ENCODE measurements at regions not wholly inside any gene's neighbourhood (a gene's known extent, or its start where the extent isn't known, plus 50 kb on each side); places are given as distances from the start of the nearest gene placed in this dataset.

DNA sequence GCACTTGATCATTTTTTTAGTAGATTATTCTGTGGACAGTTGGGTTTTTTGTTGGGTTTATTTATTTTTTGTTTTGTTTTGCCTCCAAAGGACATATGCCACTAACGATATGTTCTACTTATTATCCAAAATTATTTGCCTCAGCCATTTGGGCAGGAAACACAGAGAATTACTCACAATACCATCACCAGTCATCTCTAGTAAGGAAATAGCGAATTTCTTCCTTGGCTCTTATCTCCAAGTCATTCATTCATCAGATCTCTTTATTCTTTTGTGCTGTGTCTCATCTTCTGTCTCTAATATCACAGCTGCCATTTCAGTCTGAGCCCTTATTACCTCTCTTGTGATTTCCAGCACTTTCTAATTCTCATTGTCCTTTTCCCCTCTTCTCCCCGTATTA lies 130.4 kb upstream of the SMLR1 start:
- Mint-ChIP-seq H3K27me3 (ENCODE audit: low read depth) (peaks cover 4% of the 10 kb centered on the region), H3K36me3 (no peaks in the 10 kb centered on the region), H3K4me1 (no peaks in the 10 kb centered on the region), H3K4me3 (no peak overlapping the region), H3K27ac (no peak overlapping the region), H3K9me3 (peaks cover 3% of the 10 kb centered on the region)
- TF ChIP-seq, protein P1, sequence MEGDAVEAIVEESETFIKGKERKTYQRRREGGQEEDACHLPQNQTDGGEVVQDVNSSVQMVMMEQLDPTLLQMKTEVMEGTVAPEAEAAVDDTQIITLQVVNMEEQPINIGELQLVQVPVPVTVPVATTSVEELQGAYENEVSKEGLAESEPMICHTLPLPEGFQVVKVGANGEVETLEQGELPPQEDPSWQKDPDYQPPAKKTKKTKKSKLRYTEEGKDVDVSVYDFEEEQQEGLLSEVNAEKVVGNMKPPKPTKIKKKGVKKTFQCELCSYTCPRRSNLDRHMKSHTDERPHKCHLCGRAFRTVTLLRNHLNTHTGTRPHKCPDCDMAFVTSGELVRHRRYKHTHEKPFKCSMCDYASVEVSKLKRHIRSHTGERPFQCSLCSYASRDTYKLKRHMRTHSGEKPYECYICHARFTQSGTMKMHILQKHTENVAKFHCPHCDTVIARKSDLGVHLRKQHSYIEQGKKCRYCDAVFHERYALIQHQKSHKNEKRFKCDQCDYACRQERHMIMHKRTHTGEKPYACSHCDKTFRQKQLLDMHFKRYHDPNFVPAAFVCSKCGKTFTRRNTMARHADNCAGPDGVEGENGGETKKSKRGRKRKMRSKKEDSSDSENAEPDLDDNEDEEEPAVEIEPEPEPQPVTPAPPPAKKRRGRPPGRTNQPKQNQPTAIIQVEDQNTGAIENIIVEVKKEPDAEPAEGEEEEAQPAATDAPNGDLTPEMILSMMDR (IDR thresholded peaks at IDR 0.05; ENCODE audit: unreplicated experiment): no peak
- no peak for DNase-seq (ENCODE audit: low spot score in 2 of 2, unreplicated experiment in 2 of 2)

DNA sequence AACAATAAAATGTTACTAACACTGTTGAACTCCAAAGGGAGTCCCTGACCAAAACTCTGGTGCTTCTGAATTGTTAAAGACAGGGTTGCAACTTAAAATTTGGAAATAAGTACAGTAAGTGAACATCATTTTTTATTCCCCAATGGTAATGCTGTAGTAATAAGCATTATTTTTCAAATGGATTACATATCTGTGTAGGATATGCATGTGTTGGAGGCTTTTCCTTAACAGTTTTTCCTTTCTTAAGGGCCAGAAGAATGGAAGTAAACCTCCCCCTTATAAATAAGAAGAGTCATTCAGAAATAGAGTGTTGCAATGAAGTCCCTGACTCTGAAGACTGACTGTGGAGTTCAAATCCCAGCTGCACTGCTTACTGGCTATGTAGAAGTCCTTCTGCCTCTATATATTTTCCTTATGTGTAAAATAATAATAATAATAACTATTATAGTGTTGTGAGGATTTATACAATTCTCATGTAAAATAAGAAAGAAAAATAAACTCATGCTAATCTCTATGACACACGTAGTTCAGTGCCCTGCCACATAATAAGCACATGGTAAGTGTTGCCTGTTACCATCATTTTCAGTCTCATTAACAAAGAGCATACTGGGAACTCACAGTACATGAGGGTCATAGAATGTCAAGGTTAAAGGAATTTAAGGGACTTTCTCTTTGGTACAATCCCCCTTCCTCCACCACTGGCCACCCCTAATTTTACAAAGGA lies 129.8 kb upstream of the SMLR1 start:
- H3K27me3 Mint-ChIP-seq (ENCODE audit: low read depth): peaks cover 4% of the 10 kb centered on the region
- no peak for DNase-seq (ENCODE audit: low spot score in 2 of 2, unreplicated experiment in 2 of 2)

DNA sequence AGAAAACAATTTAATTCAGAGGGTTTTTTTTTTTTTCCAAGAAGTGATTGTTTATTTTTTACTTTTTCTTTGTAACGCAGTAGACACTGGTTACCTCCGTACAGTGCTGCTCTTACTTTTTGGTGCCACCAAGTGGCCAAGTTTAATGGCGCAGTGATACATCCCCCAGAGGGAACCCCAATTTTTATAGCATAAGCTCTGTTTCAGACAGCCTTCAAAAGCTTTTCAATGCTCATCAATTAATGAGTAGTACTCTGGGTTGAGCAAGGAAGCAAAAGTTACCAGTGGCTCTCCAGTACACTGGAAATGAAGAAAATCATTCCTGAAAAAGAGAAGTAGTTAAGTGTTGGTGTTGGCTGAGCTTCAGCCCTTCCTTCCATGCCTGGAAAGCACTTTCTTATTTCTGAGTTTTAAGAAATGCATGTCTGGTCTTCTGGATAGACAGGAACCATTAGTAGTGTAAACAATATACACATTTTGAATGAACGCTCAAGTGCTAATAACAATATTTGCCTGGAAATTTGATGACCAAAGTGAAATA lies 129.1 kb upstream of the SMLR1 start:
- H3K27ac Mint-ChIP-seq: no peak overlapping the region
- H3K4me1 Mint-ChIP-seq: no peaks in the 10 kb centered on the region
- H3K27me3 Mint-ChIP-seq (ENCODE audit: low read depth): peaks cover 4% of the 10 kb centered on the region
- H3K4me3 Mint-ChIP-seq: no peak overlapping the region
- H3K36me3 Mint-ChIP-seq: peaks cover 1% of the 10 kb centered on the region
- peak in 1 of 2 experiments; percentile 39 for DNase-seq (ENCODE audit: low spot score in 2 of 2, unreplicated experiment in 2 of 2)
- H3K9me3 Mint-ChIP-seq: peaks cover 8% of the 10 kb centered on the region
- TF ChIP-seq, protein P1 (IDR thresholded peaks at IDR 0.05; ENCODE audit: unreplicated experiment): peak; percentile 61

More for the DNA sequence above, 129.8 kb upstream of the SMLR1 start:
- Mint-ChIP-seq H3K27ac (no peak overlapping the region), H3K36me3 (no peaks in the 10 kb centered on the region), H3K9me3 (peaks cover 3% of the 10 kb centered on the region), H3K4me1 (no peaks in the 10 kb centered on the region), H3K4me3 (no peak overlapping the region)
- TF ChIP-seq, protein P1 (IDR thresholded peaks at IDR 0.05; ENCODE audit: unreplicated experiment): no peak

GRCh38 chr6:130699742-130700141 lies 127.5 kb upstream of the SMLR1 start:
- Mint-ChIP-seq H3K9me3 (peaks cover 23% of the 10 kb centered on the region), H3K27me3 (ENCODE audit: low read depth) (peaks cover 4% of the 10 kb centered on the region), H3K27ac (no peak overlapping the region), H3K4me1 (no peaks in the 10 kb centered on the region), H3K4me3 (no peak overlapping the region), H3K36me3 (peaks cover 1% of the 10 kb centered on the region)
- TF ChIP-seq, protein P1 (IDR thresholded peaks at IDR 0.05; ENCODE audit: unreplicated experiment): no peak
- DNase-seq (ENCODE audit: low spot score in 2 of 2, unreplicated experiment in 2 of 2): no peak

GRCh38 chr6:130700397-130700796 lies 126.8 kb upstream of the SMLR1 start:
- no peak overlapping the region for H3K4me3 Mint-ChIP-seq
- no peaks in the 10 kb centered on the region for H3K4me1 Mint-ChIP-seq
- peaks cover 27% of the 10 kb centered on the region for H3K9me3 Mint-ChIP-seq
- no peak for DNase-seq (ENCODE audit: low spot score in 2 of 2, unreplicated experiment in 2 of 2)
- no peak overlapping the region for H3K27ac Mint-ChIP-seq
- H3K27me3 Mint-ChIP-seq (ENCODE audit: low read depth): peaks cover 4% of the 10 kb centered on the region
- peaks cover 1% of the 10 kb centered on the region for H3K36me3 Mint-ChIP-seq
- TF ChIP-seq, protein P1 (IDR thresholded peaks at IDR 0.05; ENCODE audit: unreplicated experiment): no peak

Measured in mesothelial cell of epicardium (in vitro differentiated cells).